Prostate gland (tissue), 2 donors: ENCODE measurements at regions not wholly inside any gene's neighbourhood (a gene's known extent, or its start where the extent isn't known, plus 50 kb on each side); places are given as distances from the start of the nearest gene placed in this dataset.

Experiments
- POLR2A ChIP-seq: fragments of 450-650 bp; IDR thresholded peaks from one replicate; pipeline ENCODE4 v1.6.1; 2016; ENCODE audit warnings: antibody characterized with exemption, mild to moderate bottlenecking
- POLR2AphosphoS5 ChIP-seq: sonication (generic); formaldehyde crosslinking; IDR thresholded peaks from one replicate; pipeline ENCODE4 v1.6.1; 2017; ENCODE audit warnings: antibody characterized with exemption
- TF ChIP-seq, protein P1 (sequence below), 4 experiments: fragments of 200-600 bp in 2 of 4; fragments of 450-650 bp in 2 of 4; sonication (generic) in 2 of 4; IDR thresholded peaks; 1 replicate in 3 of 4; 2 replicates in 1 of 4; pipeline ENCODE4 v1.5.1; 2016 to 2019; ENCODE audit warnings: antibody characterized with exemption in 4 of 4, mild to moderate bottlenecking in 2 of 4, moderate library complexity in 2 of 4

- TF ChIP-seq POLR2AphosphoS5: no peak
- TF ChIP-seq, protein P1, sequence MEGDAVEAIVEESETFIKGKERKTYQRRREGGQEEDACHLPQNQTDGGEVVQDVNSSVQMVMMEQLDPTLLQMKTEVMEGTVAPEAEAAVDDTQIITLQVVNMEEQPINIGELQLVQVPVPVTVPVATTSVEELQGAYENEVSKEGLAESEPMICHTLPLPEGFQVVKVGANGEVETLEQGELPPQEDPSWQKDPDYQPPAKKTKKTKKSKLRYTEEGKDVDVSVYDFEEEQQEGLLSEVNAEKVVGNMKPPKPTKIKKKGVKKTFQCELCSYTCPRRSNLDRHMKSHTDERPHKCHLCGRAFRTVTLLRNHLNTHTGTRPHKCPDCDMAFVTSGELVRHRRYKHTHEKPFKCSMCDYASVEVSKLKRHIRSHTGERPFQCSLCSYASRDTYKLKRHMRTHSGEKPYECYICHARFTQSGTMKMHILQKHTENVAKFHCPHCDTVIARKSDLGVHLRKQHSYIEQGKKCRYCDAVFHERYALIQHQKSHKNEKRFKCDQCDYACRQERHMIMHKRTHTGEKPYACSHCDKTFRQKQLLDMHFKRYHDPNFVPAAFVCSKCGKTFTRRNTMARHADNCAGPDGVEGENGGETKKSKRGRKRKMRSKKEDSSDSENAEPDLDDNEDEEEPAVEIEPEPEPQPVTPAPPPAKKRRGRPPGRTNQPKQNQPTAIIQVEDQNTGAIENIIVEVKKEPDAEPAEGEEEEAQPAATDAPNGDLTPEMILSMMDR (IDR thresholded peaks at IDR 0.05): no peak
- TF ChIP-seq POLR2A: no peak
Measured at GRCh38 chr1:60564916-60565750, 491.6 kb upstream of the C1orf87 start.
